ENCODE measurements at regions not wholly inside any gene's neighbourhood (a gene's known extent, or its start where the extent isn't known, plus 50 kb on each side); places are given as distances from the start of the nearest gene placed in this dataset.

DNA sequence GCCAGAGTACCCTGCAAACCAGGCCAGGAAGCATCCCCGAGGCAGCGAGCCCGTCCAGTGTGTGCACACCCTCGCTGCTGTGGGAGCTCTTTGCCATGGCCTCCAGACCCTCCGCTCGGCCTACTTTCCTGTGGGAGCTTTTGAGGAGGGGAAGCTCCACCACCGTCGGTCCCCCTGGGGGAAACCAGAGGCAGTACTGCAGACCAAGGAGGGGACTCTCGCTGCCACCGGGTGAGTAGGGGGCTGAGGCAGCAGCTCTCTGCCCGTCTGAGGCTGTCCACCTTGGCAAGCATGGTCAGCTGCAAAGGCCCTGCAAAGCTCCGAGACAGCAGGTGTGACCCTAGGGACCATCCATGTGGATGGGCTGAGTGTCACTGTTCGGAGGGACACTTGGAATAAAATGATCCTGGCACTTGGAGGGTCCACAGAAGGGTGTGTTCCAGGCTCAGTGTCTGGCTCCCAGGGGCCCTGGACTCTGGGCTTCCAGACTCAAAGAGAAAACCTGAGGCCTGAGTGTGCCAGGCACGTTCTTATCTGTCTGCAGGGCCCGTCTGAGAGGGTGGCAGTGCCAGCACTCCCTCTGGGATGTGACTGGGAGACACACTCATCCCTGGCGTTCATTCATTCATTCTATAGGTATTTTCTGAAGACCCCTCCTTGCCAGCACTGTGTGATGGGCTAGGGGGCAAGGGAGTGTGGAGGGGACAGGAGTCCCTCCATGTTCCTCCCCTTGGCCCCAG, 282.8 kb upstream of the HS6ST1 start:
- Histone ChIP-seq H2AFZ (ENCODE audit: low read length) (no peak overlapping the region), H3K79me2 (ENCODE audit: control insufficient read depth, insufficient read depth, low read length) (no peaks in the 10 kb centered on the region), H3K4me3 (replicated peaks in 1 of 4; ENCODE audit: control extremely low read depth in 1 of 4, insufficient read depth in 1 of 4, low read depth in 3 of 4, low read length in 4 of 4) (no peak overlapping the region), H3K4me2 (ENCODE audit: extremely low read depth, insufficient read depth, low read length) (no peak overlapping the region), H3K4me1 (ENCODE audit: control insufficient read depth, extremely low read depth, insufficient read depth, low read length) (no peaks in the 10 kb centered on the region), H3K27ac (ENCODE audit: insufficient read depth, low read length) (no peak overlapping the region), H3K9me3 (ENCODE audit: control insufficient read depth, insufficient read depth, low read depth, low read length) (no peaks in the 10 kb centered on the region), H4K20me1 (ENCODE audit: control insufficient read depth, extremely low read depth, insufficient read depth, low read length) (no peaks in the 10 kb centered on the region), H3K27me3 (ENCODE audit: control insufficient read depth, insufficient read depth, low read length) (no peaks in the 10 kb centered on the region), H3K36me3 (ENCODE audit: control insufficient read depth, insufficient read depth, low read length) (no peaks in the 10 kb centered on the region), H3K9ac (ENCODE audit: insufficient read depth, low read length) (no peak overlapping the region)
- DNase-seq (ENCODE audit: low read depth in 2 of 2) = no peak
- TF ChIP-seq, protein P1, sequence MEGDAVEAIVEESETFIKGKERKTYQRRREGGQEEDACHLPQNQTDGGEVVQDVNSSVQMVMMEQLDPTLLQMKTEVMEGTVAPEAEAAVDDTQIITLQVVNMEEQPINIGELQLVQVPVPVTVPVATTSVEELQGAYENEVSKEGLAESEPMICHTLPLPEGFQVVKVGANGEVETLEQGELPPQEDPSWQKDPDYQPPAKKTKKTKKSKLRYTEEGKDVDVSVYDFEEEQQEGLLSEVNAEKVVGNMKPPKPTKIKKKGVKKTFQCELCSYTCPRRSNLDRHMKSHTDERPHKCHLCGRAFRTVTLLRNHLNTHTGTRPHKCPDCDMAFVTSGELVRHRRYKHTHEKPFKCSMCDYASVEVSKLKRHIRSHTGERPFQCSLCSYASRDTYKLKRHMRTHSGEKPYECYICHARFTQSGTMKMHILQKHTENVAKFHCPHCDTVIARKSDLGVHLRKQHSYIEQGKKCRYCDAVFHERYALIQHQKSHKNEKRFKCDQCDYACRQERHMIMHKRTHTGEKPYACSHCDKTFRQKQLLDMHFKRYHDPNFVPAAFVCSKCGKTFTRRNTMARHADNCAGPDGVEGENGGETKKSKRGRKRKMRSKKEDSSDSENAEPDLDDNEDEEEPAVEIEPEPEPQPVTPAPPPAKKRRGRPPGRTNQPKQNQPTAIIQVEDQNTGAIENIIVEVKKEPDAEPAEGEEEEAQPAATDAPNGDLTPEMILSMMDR (conservative IDR thresholded peaks at IDR 0.05 in 1 of 2, IDR thresholded peaks at IDR 0.05 in 1 of 2; ENCODE audit: low read depth in 1 of 2, low read length in 2 of 2) = no peak
- no peak for TF ChIP-seq EZH2 (IDR thresholded peaks at IDR 0.05; ENCODE audit: low read length, missing control alignments)

DNA sequence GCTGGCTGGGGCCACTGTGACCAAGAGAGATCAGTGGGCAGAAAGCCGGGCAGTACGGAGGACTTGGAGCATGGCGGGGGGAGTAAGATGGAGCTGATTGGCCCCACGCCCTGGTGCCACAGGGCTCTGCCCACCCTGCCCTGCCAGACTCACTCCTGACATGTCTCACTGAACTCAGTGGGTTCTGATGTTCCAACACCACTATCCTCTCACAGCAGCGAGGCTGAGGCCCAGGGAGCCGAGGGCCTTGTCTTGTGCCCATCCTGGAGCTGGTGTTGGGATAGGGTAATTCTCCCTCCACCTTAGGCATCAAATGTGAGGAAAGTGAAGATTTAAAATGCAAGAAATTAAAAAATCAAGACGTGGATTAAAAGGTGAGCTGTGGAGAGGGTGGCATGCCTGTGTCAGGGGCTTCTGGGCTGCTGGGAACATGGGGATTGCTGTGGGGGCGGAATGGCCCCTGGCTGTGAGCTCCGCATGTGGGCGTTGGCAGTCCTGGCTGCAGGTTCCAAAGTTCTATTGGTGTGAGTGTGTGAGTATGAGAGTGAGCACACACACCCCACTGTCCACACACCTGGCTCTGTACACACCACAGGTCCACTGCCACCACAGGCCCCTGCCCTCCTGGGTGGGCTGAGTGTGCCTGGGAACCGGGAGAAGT, 283.5 kb upstream of the HS6ST1 start:
- no peak for DNase-seq (ENCODE audit: low read depth in 2 of 2)
- Histone ChIP-seq H3K36me3 (ENCODE audit: control insufficient read depth, insufficient read depth, low read length) (no peaks in the 10 kb centered on the region), H3K9me3 (ENCODE audit: control insufficient read depth, insufficient read depth, low read depth, low read length) (no peaks in the 10 kb centered on the region), H3K9ac (ENCODE audit: insufficient read depth, low read length) (no peak overlapping the region), H3K4me1 (ENCODE audit: control insufficient read depth, extremely low read depth, insufficient read depth, low read length) (no peaks in the 10 kb centered on the region), H4K20me1 (ENCODE audit: control insufficient read depth, extremely low read depth, insufficient read depth, low read length) (no peaks in the 10 kb centered on the region), H3K27me3 (ENCODE audit: control insufficient read depth, insufficient read depth, low read length) (no peaks in the 10 kb centered on the region), H3K79me2 (ENCODE audit: control insufficient read depth, insufficient read depth, low read length) (no peaks in the 10 kb centered on the region), H2AFZ (ENCODE audit: low read length) (no peak overlapping the region), H3K27ac (ENCODE audit: insufficient read depth, low read length) (no peak overlapping the region), H3K4me2 (ENCODE audit: extremely low read depth, insufficient read depth, low read length) (no peak overlapping the region), H3K4me3 (replicated peaks in 1 of 4; ENCODE audit: control extremely low read depth in 1 of 4, insufficient read depth in 1 of 4, low read depth in 3 of 4, low read length in 4 of 4) (no peak overlapping the region)
- TF ChIP-seq, protein P1 (conservative IDR thresholded peaks at IDR 0.05 in 1 of 2, IDR thresholded peaks at IDR 0.05 in 1 of 2; ENCODE audit: low read depth in 1 of 2, low read length in 2 of 2) = no peak
- TF ChIP-seq EZH2 (IDR thresholded peaks at IDR 0.05; ENCODE audit: low read length, missing control alignments) = no peak

DNA sequence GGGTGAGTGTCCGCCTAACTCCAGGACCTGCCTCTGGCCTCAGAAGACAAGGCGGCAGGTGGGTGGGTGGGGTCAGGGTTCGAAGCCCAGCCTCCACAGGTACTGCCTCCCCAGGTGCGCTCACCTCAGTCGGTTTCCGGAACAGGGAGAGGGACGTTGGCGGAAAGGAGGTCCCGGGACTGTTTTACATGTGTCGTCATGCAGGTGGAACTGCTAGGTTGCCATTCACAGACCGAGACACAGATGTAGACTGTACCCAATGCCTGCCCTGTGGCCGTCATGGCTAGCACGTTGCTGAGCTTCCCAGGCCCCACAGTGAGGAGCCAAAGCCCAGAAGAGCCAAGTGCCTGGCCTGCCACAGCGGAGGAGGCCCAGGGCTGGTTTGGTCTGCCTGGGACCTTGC, 284.0 kb upstream of the HS6ST1 start:
- no peaks in the 10 kb centered on the region for H3K36me3 ChIP-seq (ENCODE audit: control insufficient read depth, insufficient read depth, low read length)
- H3K27ac ChIP-seq (ENCODE audit: insufficient read depth, low read length) = no peak overlapping the region
- no peaks in the 10 kb centered on the region for H3K27me3 ChIP-seq (ENCODE audit: control insufficient read depth, insufficient read depth, low read length)
- H3K9ac ChIP-seq (ENCODE audit: insufficient read depth, low read length) = no peak overlapping the region
- H2AFZ ChIP-seq (ENCODE audit: low read length) = no peak overlapping the region
- TF ChIP-seq EZH2 (IDR thresholded peaks at IDR 0.05; ENCODE audit: low read length, missing control alignments) = no peak
- TF ChIP-seq, protein P1 (conservative IDR thresholded peaks at IDR 0.05 in 1 of 2, IDR thresholded peaks at IDR 0.05 in 1 of 2; ENCODE audit: low read depth in 1 of 2, low read length in 2 of 2) = no peak
- H3K79me2 ChIP-seq (ENCODE audit: control insufficient read depth, insufficient read depth, low read length) = no peaks in the 10 kb centered on the region
- H4K20me1 ChIP-seq (ENCODE audit: control insufficient read depth, extremely low read depth, insufficient read depth, low read length) = no peaks in the 10 kb centered on the region
- no peaks in the 10 kb centered on the region for H3K4me1 ChIP-seq (ENCODE audit: control insufficient read depth, extremely low read depth, insufficient read depth, low read length)
- no peak overlapping the region for H3K4me2 ChIP-seq (ENCODE audit: extremely low read depth, insufficient read depth, low read length)
- no peak for DNase-seq (ENCODE audit: low read depth in 2 of 2)
- H3K9me3 ChIP-seq (ENCODE audit: control insufficient read depth, insufficient read depth, low read depth, low read length) = no peaks in the 10 kb centered on the region
- H3K4me3 ChIP-seq (replicated peaks in 1 of 4; ENCODE audit: control extremely low read depth in 1 of 4, insufficient read depth in 1 of 4, low read depth in 3 of 4, low read length in 4 of 4) = no peak overlapping the region
